ENCODE measurements at regions not wholly inside any gene's neighbourhood (a gene's known extent, or its start where the extent isn't known, plus 50 kb on each side); places are given as distances from the start of the nearest gene placed in this dataset.
"Not testable (repeated sequence)": the region's sequence is repeated elsewhere in the genome, so short reads cannot be mapped to it uniquely, and the experiment has no call there.

DNA sequence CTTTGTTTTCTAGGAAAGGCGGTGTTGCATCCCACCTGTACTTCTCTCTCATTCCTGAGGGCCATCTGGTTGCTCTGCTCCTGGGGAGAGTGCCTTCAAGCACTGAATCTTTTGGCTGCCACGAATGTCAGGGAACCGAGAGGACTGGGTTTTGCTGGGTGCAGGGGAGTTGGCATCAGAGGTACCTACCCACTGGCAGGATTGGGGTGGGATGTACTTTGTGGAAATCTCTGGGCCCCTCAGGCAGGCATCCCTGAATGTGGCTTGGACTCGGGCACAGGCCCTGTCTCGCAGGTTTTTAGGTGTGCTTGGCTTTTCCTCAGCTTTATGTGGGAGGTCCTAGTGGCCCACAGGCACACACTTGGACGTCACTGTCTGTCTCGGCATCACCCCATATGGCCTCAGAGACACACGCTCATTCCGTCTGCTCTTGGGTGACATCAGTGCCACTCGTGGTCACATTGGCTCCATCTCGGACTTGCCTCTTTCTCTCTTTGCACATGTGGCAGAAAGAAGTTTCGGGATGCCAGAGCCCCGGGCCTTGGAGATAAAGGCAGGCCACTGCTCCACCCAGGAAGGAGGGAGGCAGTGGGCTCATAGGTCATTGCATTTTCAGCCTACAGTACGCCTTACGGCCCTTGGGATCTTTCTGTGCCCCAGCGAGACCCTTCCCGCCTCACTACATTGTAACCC is 325.6 kb downstream of the ZNF716 start:
- Mint-ChIP-seq H3K36me3 (ENCODE audit: insufficient read depth) (peaks cover 11% of the 10 kb centered on the region), H3K27me3 (no peaks in the 10 kb centered on the region), H3K27ac (no peak overlapping the region), H3K4me1 (ENCODE audit: low read depth) (no peaks in the 10 kb centered on the region), H3K4me3 (ENCODE audit: low read depth) (no peak overlapping the region), H3K9me3 (ENCODE audit: low read depth) (peaks cover 54% of the 10 kb centered on the region)
- TF ChIP-seq, protein P1, sequence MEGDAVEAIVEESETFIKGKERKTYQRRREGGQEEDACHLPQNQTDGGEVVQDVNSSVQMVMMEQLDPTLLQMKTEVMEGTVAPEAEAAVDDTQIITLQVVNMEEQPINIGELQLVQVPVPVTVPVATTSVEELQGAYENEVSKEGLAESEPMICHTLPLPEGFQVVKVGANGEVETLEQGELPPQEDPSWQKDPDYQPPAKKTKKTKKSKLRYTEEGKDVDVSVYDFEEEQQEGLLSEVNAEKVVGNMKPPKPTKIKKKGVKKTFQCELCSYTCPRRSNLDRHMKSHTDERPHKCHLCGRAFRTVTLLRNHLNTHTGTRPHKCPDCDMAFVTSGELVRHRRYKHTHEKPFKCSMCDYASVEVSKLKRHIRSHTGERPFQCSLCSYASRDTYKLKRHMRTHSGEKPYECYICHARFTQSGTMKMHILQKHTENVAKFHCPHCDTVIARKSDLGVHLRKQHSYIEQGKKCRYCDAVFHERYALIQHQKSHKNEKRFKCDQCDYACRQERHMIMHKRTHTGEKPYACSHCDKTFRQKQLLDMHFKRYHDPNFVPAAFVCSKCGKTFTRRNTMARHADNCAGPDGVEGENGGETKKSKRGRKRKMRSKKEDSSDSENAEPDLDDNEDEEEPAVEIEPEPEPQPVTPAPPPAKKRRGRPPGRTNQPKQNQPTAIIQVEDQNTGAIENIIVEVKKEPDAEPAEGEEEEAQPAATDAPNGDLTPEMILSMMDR (IDR thresholded peaks at IDR 0.05; ENCODE audit: unreplicated experiment), result no peak
- DNase-seq (ENCODE audit: low spot score, unreplicated experiment), result no peak

DNA sequence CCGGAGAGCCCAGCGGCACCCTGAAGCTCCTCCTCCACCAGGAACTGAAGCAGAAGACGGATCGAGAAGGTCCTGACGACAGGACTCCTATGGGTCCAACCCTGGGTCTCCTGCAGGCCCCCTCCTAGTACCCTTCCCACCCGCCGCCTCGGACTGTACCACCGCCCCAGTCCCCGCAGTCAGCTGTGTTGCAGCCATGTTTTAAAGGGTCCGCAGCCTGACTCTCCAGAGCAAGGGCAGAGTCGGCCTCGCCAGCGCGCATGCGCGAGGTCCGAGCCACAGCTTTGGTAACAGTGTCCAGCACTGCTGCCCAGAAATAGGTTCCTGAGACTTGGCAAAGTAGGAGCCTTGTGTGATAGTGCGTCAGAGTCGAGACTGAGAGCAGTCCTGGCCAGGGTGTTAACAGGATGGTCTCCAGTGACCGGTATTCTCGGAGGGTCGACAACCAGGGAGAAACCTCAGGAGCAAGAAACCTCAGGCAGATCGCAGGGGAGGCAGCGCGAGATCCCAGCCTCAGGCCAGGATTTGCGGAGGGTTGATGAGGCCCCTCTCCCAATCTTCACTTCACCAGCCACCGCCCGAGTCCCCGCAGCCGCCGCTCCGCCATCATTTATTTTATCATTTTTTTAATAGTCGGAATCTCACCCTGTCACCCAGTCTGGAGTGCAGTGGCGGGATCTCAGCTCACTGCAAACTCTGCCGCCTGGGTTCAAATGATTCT is 326.3 kb downstream of the ZNF716 start:
- not testable (repeated sequence) for H3K27ac Mint-ChIP-seq; H3K4me1 Mint-ChIP-seq (ENCODE audit: low read depth); H3K36me3 Mint-ChIP-seq (ENCODE audit: insufficient read depth); DNase-seq (ENCODE audit: low spot score, unreplicated experiment); H3K27me3 Mint-ChIP-seq; H3K4me3 Mint-ChIP-seq (ENCODE audit: low read depth)
- peaks cover 48% of the 10 kb centered on the region for H3K9me3 Mint-ChIP-seq (ENCODE audit: low read depth)

DNA sequence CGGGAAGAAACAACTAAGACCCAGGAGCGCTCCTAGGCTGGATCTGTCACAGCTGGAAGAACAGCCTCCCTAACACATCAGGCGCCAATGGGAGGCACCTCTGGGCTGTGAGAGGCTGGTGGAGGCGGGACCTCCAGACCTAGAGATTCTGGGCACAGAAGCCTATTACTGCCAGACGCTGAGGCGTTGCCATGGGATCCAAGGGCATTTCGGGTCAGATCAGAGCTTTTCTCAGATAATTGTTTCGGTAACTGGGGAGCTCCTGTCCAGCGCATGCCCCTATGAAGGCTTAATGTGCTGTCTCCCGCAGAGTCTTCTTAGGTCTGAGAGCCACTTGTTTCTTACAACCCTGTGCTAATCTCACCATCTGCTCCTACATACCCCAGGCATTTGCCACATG is 339.2 kb downstream of the ZNF716 start:
- peaks cover 30% of the 10 kb centered on the region for H3K9me3 Mint-ChIP-seq (ENCODE audit: low read depth)
- no peak for DNase-seq (ENCODE audit: low spot score, unreplicated experiment)
- no peak overlapping the region for H3K4me3 Mint-ChIP-seq (ENCODE audit: low read depth)
- H3K27ac Mint-ChIP-seq, result no peak overlapping the region
- H3K4me1 Mint-ChIP-seq (ENCODE audit: low read depth), result no peaks in the 10 kb centered on the region
- TF ChIP-seq, protein P1 (IDR thresholded peaks at IDR 0.05; ENCODE audit: unreplicated experiment), result no peak
- no peaks in the 10 kb centered on the region for H3K27me3 Mint-ChIP-seq
- peaks cover 2% of the 10 kb centered on the region for H3K36me3 Mint-ChIP-seq (ENCODE audit: insufficient read depth)

DNA sequence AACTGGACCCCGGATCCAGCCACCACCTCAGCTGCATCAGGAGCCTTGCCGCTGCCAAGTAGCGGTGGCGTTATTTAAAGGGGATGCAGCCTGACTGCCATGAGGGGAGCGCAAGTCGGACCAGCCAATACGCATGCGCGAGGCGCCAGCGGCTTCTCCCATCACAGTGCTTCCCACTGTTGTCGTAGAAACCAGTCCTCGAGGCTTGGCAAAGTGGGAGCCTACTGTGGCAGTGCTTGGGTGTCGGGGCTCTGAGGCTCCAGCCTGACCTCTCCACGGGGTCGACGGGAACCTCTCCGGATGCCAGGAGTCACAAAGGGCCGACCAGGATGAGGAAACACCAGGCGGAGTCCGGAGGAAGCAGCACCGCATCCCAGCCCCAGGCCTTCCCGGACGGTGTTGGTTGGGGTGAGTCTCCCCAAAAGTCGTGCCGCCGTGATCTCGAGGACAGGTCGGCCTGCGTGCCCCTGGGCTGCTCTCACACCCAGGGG is 369.6 kb downstream of the ZNF716 start:
- Mint-ChIP-seq H3K4me3 (ENCODE audit: low read depth) (no peak overlapping the region), H3K27ac (no peak overlapping the region), H3K27me3 (no peaks in the 10 kb centered on the region), H3K9me3 (ENCODE audit: low read depth) (peaks cover 37% of the 10 kb centered on the region), H3K36me3 (ENCODE audit: insufficient read depth) (peaks cover 9% of the 10 kb centered on the region), H3K4me1 (ENCODE audit: low read depth) (no peaks in the 10 kb centered on the region)
- DNase-seq (ENCODE audit: low spot score, unreplicated experiment), result no peak
- TF ChIP-seq, protein P1 (IDR thresholded peaks at IDR 0.05; ENCODE audit: unreplicated experiment), result no peak

DNA sequence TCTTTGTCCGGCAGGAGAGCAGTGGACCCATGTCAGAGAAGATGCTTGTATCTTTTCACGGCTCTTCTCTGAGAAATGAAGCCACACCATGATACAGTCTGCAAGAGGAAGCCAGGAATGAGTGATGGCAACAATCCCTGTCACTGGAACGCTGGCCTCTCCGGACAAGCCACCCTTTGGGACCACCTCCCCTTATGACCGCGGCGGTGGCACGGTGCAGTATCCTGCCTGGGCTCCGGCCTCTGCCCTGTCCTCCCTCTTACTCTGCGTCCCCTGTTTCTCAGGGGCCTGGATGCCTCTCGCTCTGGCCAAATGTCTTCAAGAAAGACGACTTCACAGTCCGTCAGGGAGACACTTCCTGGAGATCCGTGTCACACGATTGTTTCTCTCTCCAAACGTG is 370.5 kb downstream of the ZNF716 start:
- H3K36me3 Mint-ChIP-seq (ENCODE audit: insufficient read depth), result peaks cover 9% of the 10 kb centered on the region
- no peaks in the 10 kb centered on the region for H3K4me1 Mint-ChIP-seq (ENCODE audit: low read depth)
- peaks cover 39% of the 10 kb centered on the region for H3K9me3 Mint-ChIP-seq (ENCODE audit: low read depth)
- DNase-seq (ENCODE audit: low spot score, unreplicated experiment), result no peak
- TF ChIP-seq, protein P1 (IDR thresholded peaks at IDR 0.05; ENCODE audit: unreplicated experiment), result no peak
- H3K4me3 Mint-ChIP-seq (ENCODE audit: low read depth), result no peak overlapping the region
- no peaks in the 10 kb centered on the region for H3K27me3 Mint-ChIP-seq
- no peak overlapping the region for H3K27ac Mint-ChIP-seq
